Activated naive CD4-positive, alpha-beta T cell treated with anti-CD3 and anti-CD28 coated beads for 36 hours (primary cell): ENCODE measurements at regions not wholly inside any gene's neighbourhood (a gene's known extent, or its start where the extent isn't known, plus 50 kb on each side); places are given as distances from the start of the nearest gene placed in this dataset.
"Not testable (repeated sequence)": the region's sequence is repeated elsewhere in the genome, so short reads cannot be mapped to it uniquely, and the experiment has no call there.

ENCODE experiments used
- CTCF ChIA-PET: fragments of 350-600 bp; sonication (Branson Sonifier 250); formaldehyde crosslinking; loops from one replicate; lab custom pipeline; 2021; ENCODE audit warnings: antibody characterized with exemption; lab: Charles Lee
- DNase-seq: peaks from one replicate; pipeline ENCODE4 v3.0.0-alpha.2; 2020
- H3K27ac Mint-ChIP-seq: one replicate; pipeline ENCODE4 v1.8.0; 2021; ENCODE audit warnings: mild to moderate bottlenecking, mixed read lengths
- H3K27me3 Mint-ChIP-seq: one replicate; pipeline ENCODE4 v1.8.0; 2021; ENCODE audit warnings: low read depth, mixed read lengths
- H3K36me3 Mint-ChIP-seq: one replicate; pipeline ENCODE4 v1.8.0; 2021; ENCODE audit warnings: low read depth, mixed read lengths
- H3K4me1 Mint-ChIP-seq: one replicate; pipeline ENCODE4 v1.8.0; 2021; ENCODE audit warnings: low read depth, mixed read lengths
- H3K4me3 Mint-ChIP-seq: one replicate; pipeline ENCODE4 v1.8.0; 2021; ENCODE audit warnings: mild to moderate bottlenecking, moderate library complexity, mixed read lengths
- H3K9me3 Mint-ChIP-seq: one replicate; pipeline ENCODE4 v1.8.0; 2021; ENCODE audit warnings: mixed read lengths
- intact Hi-C: fragments of 100-400 bp; cut with micrococcal nuclease; formaldehyde crosslinking; loops from one replicate; pipeline ENCODE4 v1.15.1; 2023

GRCh38 chr16:75854152-75854551 lies 127.9 kb upstream of the CPHXL start:
- Mint-ChIP-seq H3K4me3 (no peak overlapping the region), H3K9me3 (no peaks in the 10 kb centered on the region), H3K4me1 (no peaks in the 10 kb centered on the region), H3K27ac (no peak overlapping the region), H3K27me3 (peaks cover 11% of the 10 kb centered on the region), H3K36me3 (no peaks in the 10 kb centered on the region)
- no peak for DNase-seq
- CTCF ChIA-PET: no interaction called here
- intact Hi-C loops: no loop called here

GRCh38 chr16:75860326-75861053 lies 134.2 kb upstream of the CPHXL start:
- Mint-ChIP-seq H3K36me3 (no peaks in the 10 kb centered on the region), H3K9me3 (no peaks in the 10 kb centered on the region), H3K27ac (no peak overlapping the region), H3K4me1 (no peaks in the 10 kb centered on the region), H3K4me3 (no peak overlapping the region), H3K27me3 (peaks cover 3% of the 10 kb centered on the region)
- DNase-seq: no peak
- intact Hi-C loops: no loop called here
- CTCF ChIA-PET: interaction anchor here (0.6 kb wide), 1 partner anchor 1657 kb away, joined by 3 read pairs; no protein-coding TSS in a partner anchor

- no peak overlapping the region for H3K27ac Mint-ChIP-seq
- intact Hi-C loops: no loop called here
- peaks cover 3% of the 10 kb centered on the region for H3K27me3 Mint-ChIP-seq
- DNase-seq: no peak
- no peak overlapping the region for H3K4me3 Mint-ChIP-seq
- no peaks in the 10 kb centered on the region for H3K36me3 Mint-ChIP-seq
- H3K4me1 Mint-ChIP-seq: no peaks in the 10 kb centered on the region
- H3K9me3 Mint-ChIP-seq: no peaks in the 10 kb centered on the region
- CTCF ChIA-PET: interaction anchor here (0.6 kb wide), 1 partner anchor 591 kb away, joined by 3 read pairs; no protein-coding TSS in a partner anchor
Observed at GRCh38 chr16:75861311-75862097, 135.2 kb upstream of the CPHXL start.

- intact Hi-C loops: no loop called here
- no peak for DNase-seq
- H3K9me3 Mint-ChIP-seq: no peaks in the 10 kb centered on the region
- H3K4me1 Mint-ChIP-seq: no peaks in the 10 kb centered on the region
- H3K27me3 Mint-ChIP-seq: peaks cover 1% of the 10 kb centered on the region
- no peaks in the 10 kb centered on the region for H3K36me3 Mint-ChIP-seq
- H3K27ac Mint-ChIP-seq: no peak overlapping the region
- CTCF ChIA-PET: no interaction called here
- H3K4me3 Mint-ChIP-seq: no peak overlapping the region
Observed at GRCh38 chr16:75862098-75862386, 135.8 kb upstream of the CPHXL start.

GRCh38 chr16:75864243-75864642 lies 138.0 kb upstream of the CPHXL start:
- Mint-ChIP-seq H3K4me3 (no peak overlapping the region), H3K36me3 (no peaks in the 10 kb centered on the region), H3K4me1 (no peaks in the 10 kb centered on the region), H3K9me3 (no peaks in the 10 kb centered on the region), H3K27me3 (peaks cover 2% of the 10 kb centered on the region), H3K27ac (no peak overlapping the region)
- intact Hi-C loops: no loop called here
- DNase-seq: no peak
- CTCF ChIA-PET: interaction anchor here (0.8 kb wide), 1 partner anchor 1307 kb away, joined by 3 read pairs; no protein-coding TSS in a partner anchor

- no peak overlapping the region for H3K4me3 Mint-ChIP-seq
- no peak overlapping the region for H3K27ac Mint-ChIP-seq
- no peaks in the 10 kb centered on the region for H3K9me3 Mint-ChIP-seq
- H3K4me1 Mint-ChIP-seq: no peaks in the 10 kb centered on the region
- peaks cover 9% of the 10 kb centered on the region for H3K27me3 Mint-ChIP-seq
- no peaks in the 10 kb centered on the region for H3K36me3 Mint-ChIP-seq
- intact Hi-C loops: no loop called here
- DNase-seq: no peak
- CTCF ChIA-PET: no interaction called here
Observed at GRCh38 chr16:75865736-75866135, 139.4 kb upstream of the CPHXL start.

- Mint-ChIP-seq H3K4me1 (no peaks in the 10 kb centered on the region), H3K36me3 (no peaks in the 10 kb centered on the region), H3K27ac (no peak overlapping the region), H3K9me3 (no peaks in the 10 kb centered on the region), H3K4me3 (no peak overlapping the region), H3K27me3 (peaks cover 9% of the 10 kb centered on the region)
- CTCF ChIA-PET: no interaction called here
- no peak for DNase-seq
- intact Hi-C loops: no loop called here
Observed at GRCh38 chr16:75868636-75869632, 142.6 kb upstream of the CPHXL start.

GRCh38 chr16:75881280-75881679 lies 155.0 kb upstream of the CPHXL start:
- H3K4me1 Mint-ChIP-seq, H3K4me3 Mint-ChIP-seq, H3K27me3 Mint-ChIP-seq, DNase-seq, H3K36me3 Mint-ChIP-seq, H3K27ac Mint-ChIP-seq, H3K9me3 Mint-ChIP-seq, CTCF ChIA-PET, intact Hi-C loops: not testable (repeated sequence)

GRCh38 chr16:75899163-75899562 lies 172.9 kb upstream of the CPHXL start:
- no peak overlapping the region for H3K27ac Mint-ChIP-seq
- H3K9me3 Mint-ChIP-seq: no peaks in the 10 kb centered on the region
- CTCF ChIA-PET: no interaction called here
- intact Hi-C loops: no loop called here
- H3K4me1 Mint-ChIP-seq: no peaks in the 10 kb centered on the region
- H3K36me3 Mint-ChIP-seq: no peaks in the 10 kb centered on the region
- H3K27me3 Mint-ChIP-seq: no peaks in the 10 kb centered on the region
- H3K4me3 Mint-ChIP-seq: no peak overlapping the region
- DNase-seq: no peak

- DNase-seq: no peak
- CTCF ChIA-PET: no interaction called here
- no peak overlapping the region for H3K4me3 Mint-ChIP-seq
- H3K4me1 Mint-ChIP-seq: no peaks in the 10 kb centered on the region
- H3K27ac Mint-ChIP-seq: no peak overlapping the region
- no peaks in the 10 kb centered on the region for H3K9me3 Mint-ChIP-seq
- H3K36me3 Mint-ChIP-seq: no peaks in the 10 kb centered on the region
- H3K27me3 Mint-ChIP-seq: peaks cover 7% of the 10 kb centered on the region
- intact Hi-C loops: no loop called here
Observed at GRCh38 chr16:75908331-75909117, 182.2 kb upstream of the CPHXL start.

- Mint-ChIP-seq H3K4me3 (no peak overlapping the region), H3K4me1 (no peaks in the 10 kb centered on the region), H3K27ac (no peak overlapping the region), H3K36me3 (no peaks in the 10 kb centered on the region), H3K27me3 (peaks cover 7% of the 10 kb centered on the region), H3K9me3 (no peaks in the 10 kb centered on the region)
- intact Hi-C loops: no loop called here
- DNase-seq: no peak
- CTCF ChIA-PET: no interaction called here
Observed at GRCh38 chr16:75909746-75910145, 183.5 kb upstream of the CPHXL start.

GRCh38 chr16:75911896-75912295 lies 185.6 kb upstream of the CPHXL start:
- no peak for DNase-seq
- H3K27me3 Mint-ChIP-seq: peaks cover 3% of the 10 kb centered on the region
- intact Hi-C loops: no loop called here
- no peak overlapping the region for H3K27ac Mint-ChIP-seq
- H3K36me3 Mint-ChIP-seq: no peaks in the 10 kb centered on the region
- no peak overlapping the region for H3K4me3 Mint-ChIP-seq
- H3K9me3 Mint-ChIP-seq: no peaks in the 10 kb centered on the region
- no peaks in the 10 kb centered on the region for H3K4me1 Mint-ChIP-seq
- CTCF ChIA-PET: no interaction called here
